ENCODE measurements at regions not wholly inside any gene's neighbourhood (a gene's known extent, or its start where the extent isn't known, plus 50 kb on each side); places are given as distances from the start of the nearest gene placed in this dataset.

DNA sequence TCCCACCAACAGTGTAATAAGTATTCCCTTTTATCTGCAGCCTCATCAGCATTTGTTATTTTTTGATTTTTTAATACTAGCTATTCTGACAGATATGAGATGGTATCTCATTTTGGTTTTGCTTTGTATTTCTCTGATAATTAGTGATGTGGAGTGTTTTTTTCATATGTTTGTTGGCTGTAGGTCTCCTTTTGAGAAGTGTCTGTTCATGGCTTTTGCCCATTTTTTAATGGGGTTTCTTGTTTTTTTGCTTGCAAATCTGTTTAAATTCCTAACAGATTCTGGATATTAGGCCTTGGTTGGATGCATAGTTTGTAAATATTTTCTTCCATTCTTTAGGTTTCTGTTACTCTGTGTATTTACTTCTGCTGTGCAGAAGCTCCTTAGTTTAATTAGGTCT is 445.4 kb upstream of the DAB2 start:
- TF ChIP-seq, protein P1, sequence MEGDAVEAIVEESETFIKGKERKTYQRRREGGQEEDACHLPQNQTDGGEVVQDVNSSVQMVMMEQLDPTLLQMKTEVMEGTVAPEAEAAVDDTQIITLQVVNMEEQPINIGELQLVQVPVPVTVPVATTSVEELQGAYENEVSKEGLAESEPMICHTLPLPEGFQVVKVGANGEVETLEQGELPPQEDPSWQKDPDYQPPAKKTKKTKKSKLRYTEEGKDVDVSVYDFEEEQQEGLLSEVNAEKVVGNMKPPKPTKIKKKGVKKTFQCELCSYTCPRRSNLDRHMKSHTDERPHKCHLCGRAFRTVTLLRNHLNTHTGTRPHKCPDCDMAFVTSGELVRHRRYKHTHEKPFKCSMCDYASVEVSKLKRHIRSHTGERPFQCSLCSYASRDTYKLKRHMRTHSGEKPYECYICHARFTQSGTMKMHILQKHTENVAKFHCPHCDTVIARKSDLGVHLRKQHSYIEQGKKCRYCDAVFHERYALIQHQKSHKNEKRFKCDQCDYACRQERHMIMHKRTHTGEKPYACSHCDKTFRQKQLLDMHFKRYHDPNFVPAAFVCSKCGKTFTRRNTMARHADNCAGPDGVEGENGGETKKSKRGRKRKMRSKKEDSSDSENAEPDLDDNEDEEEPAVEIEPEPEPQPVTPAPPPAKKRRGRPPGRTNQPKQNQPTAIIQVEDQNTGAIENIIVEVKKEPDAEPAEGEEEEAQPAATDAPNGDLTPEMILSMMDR (IDR thresholded peaks at IDR 0.05) = no peak
- no peak for TF ChIP-seq POLR2A (IDR thresholded peaks at IDR 0.05)

Data from testis (tissue), 2 donors.